Sigmoid colon (tissue), 4 donors: ENCODE measurements at regions not wholly inside any gene's neighbourhood (a gene's known extent, or its start where the extent isn't known, plus 50 kb on each side); places are given as distances from the start of the nearest gene placed in this dataset.

Experiments
- CTCF ChIP-seq, 4 experiments: fragments of 450-650 bp in 3 of 4; fragments of 200-600 bp in 1 of 4; IDR thresholded peaks; one replicate each; pipeline ENCODE4 v1.5.1; 2016 to 2019; ENCODE audit warnings: antibody characterized with exemption in 4 of 4, mild to moderate bottlenecking in 3 of 4, moderate library complexity in 2 of 4
- POLR2AphosphoS5 ChIP-seq, 4 donors: sonication (generic); formaldehyde crosslinking; IDR thresholded peaks; one replicate each; pipeline ENCODE4 v1.6.1; 2017; ENCODE audit warnings: antibody characterized with exemption in 4 of 4

- TF ChIP-seq CTCF (IDR thresholded peaks at IDR 0.05) (no peak), POLR2AphosphoS5 (IDR thresholded peaks at IDR 0.05) (no peak)
Observed at GRCh38 chr19:32191921-32192320, 153.5 kb upstream of the ZNF507 start.
